GM12878 (cell line): ENCODE measurements at regions not wholly inside any gene's neighbourhood (a gene's known extent, or its start where the extent isn't known, plus 50 kb on each side); places are given as distances from the start of the nearest gene placed in this dataset.

Experiments
- ATAC-seq: fragments of 200-7000 bp; cut with Tn5 transposase; 3 replicates; pipeline ENCODE4 v1.9.1; 2020; ENCODE audit warnings: mild to moderate bottlenecking, moderate library complexity
- BruUV-seq: library from RNA; stranded (reverse); fragments of 400-500 nt; replicated peaks from 2 replicates; lab custom pipeline; 2021; lab: Mats Ljungman, UMichigan
- CTCF ChIA-PET: fragments of 300-600 bp; sonication (Branson Sonifier 250); formaldehyde crosslinking; extraction: SDS; loops from one replicate; lab custom pipeline; 2021; ENCODE audit warnings: inconsistent platforms; lab: Yijun Ruan, JAX
- POLR2A ChIA-PET: fragments of 350-600 bp; formaldehyde crosslinking; extraction: SDS; loops from one replicate; lab custom pipeline; 2021; ENCODE audit warnings: inconsistent platforms; lab: Charles Lee
- RAD21 ChIA-PET: fragments of 300-600 bp; sonication (Branson Sonifier 250); formaldehyde crosslinking; loops from one replicate; lab custom pipeline; 2023; ENCODE audit warnings: antibody characterized with exemption; ENCODE audit not compliant: unreplicated experiment; lab: Charles Lee
- SMC1A ChIA-PET: fragments of 300-600 bp; sonication (Branson Sonifier 250); formaldehyde crosslinking; loops from one replicate; lab custom pipeline; 2023; ENCODE audit not compliant: unreplicated experiment, uncharacterized antibody; lab: Charles Lee
- DNase-seq: peaks from one replicate; pipeline ENCODE4 v3.0.0-alpha.2; 2011; ENCODE audit warnings: low read depth, low spot score
- FAIRE-seq: peaks from 3 replicates; lab custom pipeline; 2011; peaks lifted over from hg19 to GRCh38; lab: Jason Lieb, UNC
- H2AFZ ChIP-seq: 2 replicates; pipeline ENCODE4 v1.6.0; 2011; ENCODE audit warnings: low read depth, low read length, control low read depth; ENCODE audit not compliant: control insufficient read depth
- H3K27ac ChIP-seq: 2 replicates; pipeline ENCODE4 v1.5.1; 2011; ENCODE audit warnings: control low read depth; ENCODE audit not compliant: control insufficient read depth, insufficient read depth
- H3K27me3 ChIP-seq, 2 experiments: replicated peaks in 1 of 2; 2 replicates each; pipeline versions ENCODE4 v1.6.0 to v1.6.1; 2011; ENCODE audit warnings: low read length in 1 of 2; ENCODE audit not compliant: control insufficient read depth in 2 of 2, insufficient read depth in 2 of 2
- H3K36me3 ChIP-seq, 2 experiments: 2 replicates each; pipeline ENCODE4 v1.5.1; 2011; ENCODE audit warnings: low read length in 1 of 2; ENCODE audit not compliant: control insufficient read depth in 2 of 2, insufficient read depth in 2 of 2
- H3K4me1 ChIP-seq: 2 replicates; pipeline ENCODE4 v1.6.1; 2011; ENCODE audit warnings: mild to moderate bottlenecking, low read length, moderate library complexity, mixed read lengths; ENCODE audit not compliant: control insufficient read depth, insufficient read depth
- H3K4me2 ChIP-seq: 2 replicates; pipeline ENCODE4 v1.6.0; 2011; ENCODE audit warnings: control low read depth; ENCODE audit not compliant: control insufficient read depth, insufficient read depth
- H3K4me3 ChIP-seq: fragments of 200-600 bp; sonication (generic); 2 replicates; pipeline ENCODE4 v1.5.1; 2016
- H3K79me2 ChIP-seq: 2 replicates; pipeline ENCODE4 v1.6.0; 2011; ENCODE audit warnings: low read length; ENCODE audit not compliant: control insufficient read depth, insufficient read depth
- H3K9ac ChIP-seq: 2 replicates; pipeline ENCODE4 v1.8.0; 2011; ENCODE audit warnings: low read length, control low read depth, mixed read lengths; ENCODE audit not compliant: control insufficient read depth, insufficient read depth
- H3K9me3 ChIP-seq: replicated peaks from 3 replicates; pipeline ENCODE4 v1.5.1; 2011; ENCODE audit warnings: mild to moderate bottlenecking, low read length; ENCODE audit not compliant: control insufficient read depth, insufficient read depth
- H4K20me1 ChIP-seq: 2 replicates; pipeline ENCODE4 v1.6.0; 2011; ENCODE audit not compliant: control insufficient read depth, insufficient read depth
- CEBPB ChIP-seq, 2 experiments: fragments of 150-350 bp in 1 of 2; IDR thresholded peaks; 2 replicates each; pipeline ENCODE4 v1.6.1; 2012 to 2014; ENCODE audit warnings: low read depth in 2 of 2, low read length in 2 of 2, borderline replicate concordance in 1 of 2, inconsistent platforms in 1 of 2
- ESRRA ChIP-seq: IDR thresholded peaks from 2 replicates; pipeline ENCODE4 v1.6.1; 2012; ENCODE audit warnings: mild to moderate bottlenecking, low read length, improper control_type of control experiment
- KDM1A ChIP-seq: fragments of 200-600 bp; sonication (generic); IDR thresholded peaks from 2 replicates; pipeline ENCODE4 v1.6.1; 2016; ENCODE audit warnings: borderline replicate concordance
- MYC ChIP-seq: IDR thresholded peaks from 2 replicates; pipeline ENCODE4 v1.6.1; 2011; ENCODE audit warnings: mild to moderate bottlenecking, low read length, moderate library complexity, inconsistent platforms; ENCODE audit not compliant: insufficient read depth, insufficient replicate concordance, insufficient read length, severe bottlenecking
- PKNOX1 ChIP-seq: fragments of 450-650 bp; IDR thresholded peaks from 2 replicates; pipeline ENCODE4 v1.6.1; 2016; ENCODE audit warnings: mild to moderate bottlenecking
- RELB ChIP-seq: fragments of 450-650 bp; IDR thresholded peaks from 2 replicates; pipeline ENCODE4 v1.6.1; 2017; ENCODE audit warnings: low read depth, mild to moderate bottlenecking, moderate library complexity
- SMAD5 ChIP-seq: IDR thresholded peaks from 2 replicates; pipeline ENCODE4 v1.6.1; 2016; ENCODE audit warnings: antibody characterized with exemption, low read depth
- STAT3 ChIP-seq: IDR thresholded peaks from 2 replicates; pipeline ENCODE4 v1.6.1; 2011; ENCODE audit warnings: low read depth, low read length, improper control_type of control experiment
- TAF1 ChIP-seq: IDR thresholded peaks from 2 replicates; pipeline ENCODE4 v1.6.1; 2011; ENCODE audit warnings: mild to moderate bottlenecking, low read depth, low read length, borderline replicate concordance
- YY1 ChIP-seq: IDR thresholded peaks from 2 replicates; pipeline ENCODE4 v1.6.1; 2011; ENCODE audit warnings: low read depth, mild to moderate bottlenecking, low read length
- ZBTB40 ChIP-seq: fragments of 450-650 bp; IDR thresholded peaks from 2 replicates; pipeline ENCODE4 v1.6.1; 2016; ENCODE audit warnings: mild to moderate bottlenecking, moderate library complexity, borderline replicate concordance
- WGBS: methylation state at CpG from one replicate; pipeline ENCODE4 v1.1.6; 2016; ENCODE audit warnings: low lambda C conversion rate; ENCODE audit not compliant: insufficient replicate concordance, insufficient coverage; ENCODE audit errors: missing lambda C conversion rate; 5-methylcytosine and 5-hydroxymethylcytosine counted together
- in situ Hi-C: fragments of 300-500 bp; cut with MboI; formaldehyde crosslinking; loops from 9 replicates; pipeline ENCODE4 v1.14.3; 2018; ENCODE audit warnings: mixed read lengths
- intact Hi-C: fragments of 100-400 bp; cut with micrococcal nuclease; formaldehyde crosslinking; loops from one replicate; pipeline ENCODE4 v1.14.2; 2022; ENCODE audit not compliant: unreplicated experiment

GRCh38 chr12:17030338-17030737 lies 424.4 kb upstream of the LMO3 start:
- Histone ChIP-seq H3K79me2 (no peaks in the 10 kb centered on the region), H3K9ac (no peak overlapping the region), H3K27me3 (no peaks in the 10 kb centered on the region), H3K4me3 (no peak overlapping the region), H3K4me2 (no peak overlapping the region), H3K36me3 (no peaks in the 10 kb centered on the region), H3K4me1 (no peaks in the 10 kb centered on the region), H3K27ac (no peak overlapping the region), H4K20me1 (no peaks in the 10 kb centered on the region), H2AFZ (no peak overlapping the region), H3K9me3 (no peaks in the 10 kb centered on the region)
- ChIA-PET POLR2A (no interaction called here), CTCF (no interaction called here), SMC1A (interaction anchor here (0.7 kb wide), 1 partner anchor 645 kb away, joined by 3 read pairs; no protein-coding TSS in a partner anchor), RAD21 (no interaction called here)
- ATAC-seq: no peak
- intact Hi-C loops: no loop called here
- FAIRE-seq: no peak
- TF ChIP-seq ESRRA (no peak), CEBPB (IDR thresholded peaks at IDR 0.05; ENCODE audit: borderline replicate concordance in 1 of 2, low read depth in 2 of 2, low read length in 2 of 2) (no peak), TAF1 (no peak), STAT3 (no peak), MYC (no peak)
- BruUV-seq: no TSS peak
- in situ Hi-C loops: no loop called here
- no peak for DNase-seq
- 0% methylated on average over 1 of the region's 1 CpG for WGBS

GRCh38 chr12:17028348-17028747 lies 422.4 kb upstream of the LMO3 start:
- FAIRE-seq (no peak), DNase-seq (no peak), ATAC-seq (no peak)
- CTCF ChIA-PET: interaction anchor here (0.6 to 0.7 kb wide), 2 partner anchors 240 to 408 kb away, joined by 3 read pairs; no protein-coding TSS in a partner anchor
- 2% methylated on average over 4 of the region's 4 CpGs for WGBS
- BruUV-seq: no TSS peak
- H3K9ac ChIP-seq: no peak overlapping the region
- H3K9me3 ChIP-seq: no peaks in the 10 kb centered on the region
- no peak overlapping the region for H3K4me3 ChIP-seq
- intact Hi-C loops: no loop called here
- in situ Hi-C loops: no loop called here
- H3K4me1 ChIP-seq: no peaks in the 10 kb centered on the region
- no peaks in the 10 kb centered on the region for H3K27me3 ChIP-seq
- no peaks in the 10 kb centered on the region for H4K20me1 ChIP-seq
- no peak overlapping the region for H3K27ac ChIP-seq
- no peaks in the 10 kb centered on the region for H3K36me3 ChIP-seq
- SMC1A ChIA-PET: interaction anchor here (0.9 to 1.3 kb wide), 2 partner anchors 8 to 9 kb away, joined by 3 read pairs; no protein-coding TSS in a partner anchor
- no peaks in the 10 kb centered on the region for H3K79me2 ChIP-seq
- no peak overlapping the region for H3K4me2 ChIP-seq
- POLR2A ChIA-PET: no interaction called here
- no peak overlapping the region for H2AFZ ChIP-seq
- RAD21 ChIA-PET: no interaction called here
- no peak for TF ChIP-seq SMAD5
- TF ChIP-seq ZBTB40: no peak
- TF ChIP-seq KDM1A: no peak
- TF ChIP-seq PKNOX1: no peak
- no peak for TF ChIP-seq YY1
- TF ChIP-seq RELB: no peak
